HG03196 (cell line): ENCODE measurements at regions not wholly inside any gene's neighbourhood (a gene's known extent, or its start where the extent isn't known, plus 50 kb on each side); places are given as distances from the start of the nearest gene placed in this dataset.

ENCODE experiments used
- ATAC-seq: cut with Tn5 transposase; IDR thresholded peaks from one replicate; pipeline ENCODE4 v1.9.1; 2021; ENCODE audit not compliant: unreplicated experiment

- no peak for ATAC-seq
Observed at GRCh38 chr15:58235961-58236360, 97.8 kb downstream of the AQP9 start.

GRCh38 chr15:58240191-58240932 is 102.2 kb downstream of the AQP9 start:
- ATAC-seq: no peak

- no peak for ATAC-seq
Observed at GRCh38 chr15:58241872-58242271, 103.7 kb downstream of the AQP9 start.

- ATAC-seq: no peak
Observed at GRCh38 chr15:58243070-58243469, 104.9 kb downstream of the AQP9 start.

- no peak for ATAC-seq
Observed at GRCh38 chr15:58244536-58244935, 106.4 kb downstream of the AQP9 start.

- ATAC-seq: no peak
Observed at GRCh38 chr15:58246041-58246440, 107.9 kb downstream of the AQP9 start.

GRCh38 chr15:58247855-58248842 is 110.0 kb downstream of the AQP9 start:
- ATAC-seq: no peak

- no peak for ATAC-seq
Observed at GRCh38 chr15:58249646-58250312, 111.6 kb downstream of the AQP9 start.

GRCh38 chr15:58252586-58253323 is 114.6 kb downstream of the AQP9 start:
- ATAC-seq: no peak

- ATAC-seq: no peak
Observed at GRCh38 chr15:58257776-58258325, 119.7 kb downstream of the AQP9 start.

GRCh38 chr15:58258501-58259292 is 120.5 kb downstream of the AQP9 start:
- ATAC-seq: no peak

GRCh38 chr15:58260205-58260724 is 122.1 kb downstream of the AQP9 start:
- ATAC-seq: no peak

GRCh38 chr15:58260725-58261267 is 122.6 kb downstream of the AQP9 start:
- ATAC-seq: no peak

- no peak for ATAC-seq
Observed at GRCh38 chr15:58261368-58261767, 123.2 kb downstream of the AQP9 start.

GRCh38 chr15:58264053-58264971 is 126.1 kb downstream of the AQP9 start:
- no peak for ATAC-seq

GRCh38 chr15:58267051-58267450 is 128.9 kb downstream of the AQP9 start:
- ATAC-seq: no peak

GRCh38 chr15:58268746-58269267 is 130.6 kb downstream of the AQP9 start:
- no peak for ATAC-seq
